ENCODE measurements at regions not wholly inside any gene's neighbourhood (a gene's known extent, or its start where the extent isn't known, plus 50 kb on each side); places are given as distances from the start of the nearest gene placed in this dataset.

DNA sequence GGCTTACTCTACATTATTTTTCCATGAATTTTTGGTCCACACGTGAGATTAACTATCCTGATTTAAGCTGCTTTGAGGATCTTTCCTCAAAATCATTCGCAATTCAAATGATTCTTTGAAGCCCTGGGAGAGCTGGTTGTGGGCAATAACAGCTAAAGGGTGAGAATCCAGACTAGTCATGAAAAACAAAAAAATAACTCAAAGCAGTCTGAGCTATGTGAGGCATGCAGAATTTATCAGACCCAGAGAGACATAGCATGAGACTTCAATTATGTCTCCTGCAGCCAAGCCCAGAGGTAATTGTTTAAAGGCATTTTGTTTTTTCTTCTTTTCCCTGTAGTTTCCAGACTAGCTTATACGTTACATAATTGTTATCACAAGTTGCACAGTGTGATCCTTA lies 517.3 kb upstream of the PTCHD4 start:
- TF ChIP-seq, protein P1, sequence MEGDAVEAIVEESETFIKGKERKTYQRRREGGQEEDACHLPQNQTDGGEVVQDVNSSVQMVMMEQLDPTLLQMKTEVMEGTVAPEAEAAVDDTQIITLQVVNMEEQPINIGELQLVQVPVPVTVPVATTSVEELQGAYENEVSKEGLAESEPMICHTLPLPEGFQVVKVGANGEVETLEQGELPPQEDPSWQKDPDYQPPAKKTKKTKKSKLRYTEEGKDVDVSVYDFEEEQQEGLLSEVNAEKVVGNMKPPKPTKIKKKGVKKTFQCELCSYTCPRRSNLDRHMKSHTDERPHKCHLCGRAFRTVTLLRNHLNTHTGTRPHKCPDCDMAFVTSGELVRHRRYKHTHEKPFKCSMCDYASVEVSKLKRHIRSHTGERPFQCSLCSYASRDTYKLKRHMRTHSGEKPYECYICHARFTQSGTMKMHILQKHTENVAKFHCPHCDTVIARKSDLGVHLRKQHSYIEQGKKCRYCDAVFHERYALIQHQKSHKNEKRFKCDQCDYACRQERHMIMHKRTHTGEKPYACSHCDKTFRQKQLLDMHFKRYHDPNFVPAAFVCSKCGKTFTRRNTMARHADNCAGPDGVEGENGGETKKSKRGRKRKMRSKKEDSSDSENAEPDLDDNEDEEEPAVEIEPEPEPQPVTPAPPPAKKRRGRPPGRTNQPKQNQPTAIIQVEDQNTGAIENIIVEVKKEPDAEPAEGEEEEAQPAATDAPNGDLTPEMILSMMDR (IDR thresholded peaks at IDR 0.05): no peak
- TF ChIP-seq POLR2A (IDR thresholded peaks at IDR 0.05): no peak
- TF ChIP-seq POLR2AphosphoS5 (IDR thresholded peaks at IDR 0.05): no peak

Data from prostate gland (tissue), 2 donors.